Loucy (cell line): ENCODE measurements at regions not wholly inside any gene's neighbourhood (a gene's known extent, or its start where the extent isn't known, plus 50 kb on each side); places are given as distances from the start of the nearest gene placed in this dataset.
A peak's percentile ranks its signal among the peaks of the same experiment; 100 is the strongest.

Source experiments
- H2AFZ ChIP-seq: fragments of 200-600 bp; sonication (generic); 2 replicates; pipeline ENCODE4 v1.6.0; 2016; ENCODE audit warnings: antibody characterized with exemption, mild to moderate bottlenecking, low read length, moderate library complexity
- H3F3A ChIP-seq: fragments of 200-600 bp; 2 replicates; pipeline ENCODE4 v1.6.0; 2016; ENCODE audit warnings: antibody characterized with exemption, low read depth, mild to moderate bottlenecking
- H3K27me3 ChIP-seq: fragments of 200-600 bp; sonication (generic); 2 replicates; pipeline ENCODE4 v1.6.1; 2014; ENCODE audit warnings: low read length, mild to moderate bottlenecking; ENCODE audit not compliant: insufficient read depth, poor library complexity, severe bottlenecking
- H3K36me3 ChIP-seq: fragments of 200-600 bp; sonication (generic); 2 replicates; pipeline ENCODE4 v1.6.1; 2016; ENCODE audit warnings: low read length; ENCODE audit not compliant: insufficient read depth
- H3K4me1 ChIP-seq: fragments of 200-600 bp; sonication (generic); 2 replicates; pipeline ENCODE4 v1.5.1; 2014; ENCODE audit warnings: low read length, mild to moderate bottlenecking; ENCODE audit not compliant: insufficient read depth, poor library complexity, severe bottlenecking
- H3K4me2 ChIP-seq: fragments of 200-600 bp; sonication (generic); 2 replicates; pipeline ENCODE4 v1.6.0; 2014; ENCODE audit warnings: antibody characterized with exemption, low read length, low read depth, mild to moderate bottlenecking; ENCODE audit not compliant: poor library complexity, severe bottlenecking
- H3K4me3 ChIP-seq: fragments of 200-600 bp; sonication (generic); 2 replicates; pipeline ENCODE4 v1.5.1; 2014; ENCODE audit warnings: low read length, mild to moderate bottlenecking, mixed read lengths; ENCODE audit not compliant: poor library complexity, severe bottlenecking
- H3K79me2 ChIP-seq: fragments of 200-600 bp; sonication (generic); 2 replicates; pipeline ENCODE4 v1.6.1; 2014; ENCODE audit warnings: low read length; ENCODE audit not compliant: insufficient read depth
- H3K9ac ChIP-seq: fragments of 200-600 bp; sonication (generic); 2 replicates; pipeline ENCODE4 v1.6.0; 2014; ENCODE audit warnings: mild to moderate bottlenecking, low read depth, low read length, moderate library complexity; ENCODE audit not compliant: poor library complexity, severe bottlenecking
- H3K9me2 ChIP-seq: fragments of 200-600 bp; sonication (generic); replicated peaks from 2 replicates; pipeline ENCODE4 v1.6.1; 2016; ENCODE audit warnings: low read depth, low read length, mixed read lengths
- H3K9me3 ChIP-seq: fragments of 200-600 bp; sonication (generic); 2 replicates; pipeline ENCODE4 v1.6.1; 2014; ENCODE audit warnings: mild to moderate bottlenecking, antibody characterized with exemption, low read length, low read depth; ENCODE audit not compliant: insufficient read depth
- H4K20me1 ChIP-seq: fragments of 200-600 bp; sonication (generic); 2 replicates; pipeline ENCODE4 v1.6.0; 2014; ENCODE audit warnings: antibody characterized with exemption, low read length, mild to moderate bottlenecking; ENCODE audit not compliant: insufficient read depth, poor library complexity, severe bottlenecking
- CTCF ChIP-seq: fragments of 200-600 bp; sonication (generic); conservative IDR thresholded peaks from 2 replicates; pipeline ENCODE4 v1.5.1; 2014; ENCODE audit warnings: mild to moderate bottlenecking, antibody characterized with exemption, low read length
- EZH2phosphoT487 ChIP-seq: fragments of 200-600 bp; IDR thresholded peaks from 2 replicates; pipeline ENCODE4 v1.6.1; 2018; ENCODE audit warnings: antibody characterized with exemption, mild to moderate bottlenecking, moderate library complexity, borderline replicate concordance

GRCh38 chr6:142561511-142562265 lies 259.9 kb downstream of the ADGRG6 start:
- Histone ChIP-seq H2AFZ (no peak overlapping the region), H3K4me1 (peaks cover 11% of the 10 kb centered on the region), H3K9ac (no peak overlapping the region), H3K79me2 (no peaks in the 10 kb centered on the region), H3K36me3 (no peaks in the 10 kb centered on the region), H3K4me2 (peak overlapping the region; percentile 17), H3K4me3 (no peak overlapping the region), H3K9me2 (no peaks in the 10 kb centered on the region), H4K20me1 (no peaks in the 10 kb centered on the region), H3F3A (no peaks in the 10 kb centered on the region), H3K9me3 (no peaks in the 10 kb centered on the region), H3K27me3 (no peaks in the 10 kb centered on the region)
- TF ChIP-seq EZH2phosphoT487, result no peak
- no peak for TF ChIP-seq CTCF

DNA sequence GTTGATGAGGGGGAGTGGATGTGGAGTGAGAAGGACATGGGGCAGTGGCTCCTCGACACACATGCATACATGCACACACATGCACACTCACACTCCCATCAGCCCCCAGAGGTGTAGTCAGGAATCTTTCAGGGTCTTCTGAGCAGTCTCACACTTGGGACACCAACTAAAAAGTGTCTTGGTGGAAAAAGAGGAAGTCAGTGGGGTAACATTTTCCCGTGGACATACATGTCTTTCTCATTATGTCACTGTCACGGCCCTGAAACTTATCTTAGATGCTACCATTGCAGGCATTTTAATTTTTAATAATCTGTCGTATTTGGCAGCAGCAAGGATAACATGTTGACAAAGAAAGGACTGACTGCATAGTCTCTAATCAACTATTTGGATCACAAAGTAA lies 261.1 kb downstream of the ADGRG6 start:
- Histone ChIP-seq H3K4me2 (no peak overlapping the region), H3K9me3 (no peaks in the 10 kb centered on the region), H3K36me3 (no peaks in the 10 kb centered on the region), H3K27me3 (no peaks in the 10 kb centered on the region), H3K79me2 (no peaks in the 10 kb centered on the region), H4K20me1 (no peaks in the 10 kb centered on the region), H2AFZ (no peak overlapping the region), H3K9me2 (no peaks in the 10 kb centered on the region), H3K4me1 (peaks cover 11% of the 10 kb centered on the region), H3K4me3 (no peak overlapping the region), H3K9ac (no peak overlapping the region), H3F3A (no peaks in the 10 kb centered on the region)
- TF ChIP-seq CTCF (no peak), EZH2phosphoT487 (no peak)

DNA sequence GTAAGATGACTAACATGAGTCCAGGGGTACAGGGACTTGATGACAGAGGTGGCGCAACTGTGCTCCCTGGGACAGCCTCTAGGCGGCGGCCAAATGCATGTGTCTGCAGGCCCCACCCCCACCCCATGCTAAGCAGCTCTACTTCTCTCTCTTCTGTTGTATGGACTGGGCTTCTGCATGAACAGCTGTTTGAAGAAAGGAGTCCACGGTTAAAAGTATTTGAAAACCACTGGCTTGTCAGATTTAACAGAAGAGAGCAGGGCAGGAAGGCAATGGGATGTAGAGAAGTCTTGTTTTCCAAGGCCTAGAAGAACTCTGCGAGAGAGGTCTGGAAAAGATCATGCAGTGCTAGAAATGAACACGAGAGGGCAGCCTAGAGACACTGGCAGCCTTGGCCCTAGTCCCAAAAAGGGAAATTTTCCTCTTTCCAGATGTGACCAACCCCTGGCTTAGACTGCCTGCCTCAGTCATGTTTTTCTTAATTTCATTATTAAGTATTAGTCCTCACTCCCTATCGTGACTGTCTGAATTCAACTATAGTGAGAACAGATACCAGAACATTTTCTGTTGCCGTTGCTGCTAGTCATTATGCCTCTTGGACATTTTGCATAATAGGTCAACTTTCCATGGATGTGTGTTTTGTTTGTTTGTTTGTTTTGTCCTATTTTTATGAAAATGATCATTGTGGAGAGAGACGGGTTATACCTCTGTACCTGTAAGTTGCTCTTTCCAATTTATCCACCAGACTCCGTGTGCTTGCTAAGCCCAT lies 265.0 kb downstream of the ADGRG6 start:
- H2AFZ ChIP-seq, result no peak overlapping the region
- no peaks in the 10 kb centered on the region for H3K79me2 ChIP-seq
- peaks cover 26% of the 10 kb centered on the region for H3K4me1 ChIP-seq
- H4K20me1 ChIP-seq, result no peaks in the 10 kb centered on the region
- H3K4me2 ChIP-seq, result no peak overlapping the region
- H3K9me2 ChIP-seq, result no peaks in the 10 kb centered on the region
- TF ChIP-seq CTCF, result peak; percentile 92
- no peak for TF ChIP-seq EZH2phosphoT487
- H3K36me3 ChIP-seq, result no peaks in the 10 kb centered on the region
- no peaks in the 10 kb centered on the region for H3F3A ChIP-seq
- H3K9ac ChIP-seq, result no peak overlapping the region
- H3K4me3 ChIP-seq, result no peak overlapping the region
- no peaks in the 10 kb centered on the region for H3K9me3 ChIP-seq
- no peaks in the 10 kb centered on the region for H3K27me3 ChIP-seq
